Fibroblast of lung (primary cell): ENCODE measurements at regions not wholly inside any gene's neighbourhood (a gene's known extent, or its start where the extent isn't known, plus 50 kb on each side); places are given as distances from the start of the nearest gene placed in this dataset.

Source experiments
- DNase-seq, 2 donors: peaks; one replicate each; pipeline versions ENCODE4 v3.0.0 to v3.0.0-alpha.2; 2010; ENCODE audit warnings: low read depth in 2 of 2
- H2AFZ ChIP-seq: 2 replicates; pipeline ENCODE4 v1.5.1; 2012; ENCODE audit warnings: low read length, control low read depth, inconsistent platforms
- H3K27ac ChIP-seq: 2 replicates; pipeline ENCODE4 v1.5.1; 2011; ENCODE audit warnings: low read length, control low read depth; ENCODE audit not compliant: insufficient read depth
- H3K27me3 ChIP-seq: 2 replicates; pipeline ENCODE4 v1.5.1; 2011; ENCODE audit warnings: mild to moderate bottlenecking, low read length; ENCODE audit not compliant: control insufficient read depth, insufficient read depth
- H3K36me3 ChIP-seq: 2 replicates; pipeline ENCODE4 v1.5.1; 2011; ENCODE audit warnings: low read length; ENCODE audit not compliant: control insufficient read depth, insufficient read depth
- H3K4me1 ChIP-seq: 2 replicates; pipeline ENCODE4 v1.5.1; 2011; ENCODE audit warnings: low read length; ENCODE audit not compliant: control insufficient read depth, insufficient read depth; ENCODE audit errors: extremely low read depth
- H3K4me2 ChIP-seq: 2 replicates; pipeline ENCODE4 v1.5.1; 2011; ENCODE audit warnings: low read length, control low read depth; ENCODE audit not compliant: insufficient read depth; ENCODE audit errors: extremely low read depth
- H3K4me3 ChIP-seq, 4 experiments: fragments of 200-600 bp in 1 of 4; sonication (generic) in 1 of 4; replicated peaks in 1 of 4; 2 replicates each; pipeline ENCODE4 v1.5.1; 2011 to 2016; ENCODE audit warnings: low read length in 4 of 4, low read depth in 3 of 4, mild to moderate bottlenecking in 3 of 4, control low read depth in 2 of 4, inconsistent platforms in 1 of 4, mixed read lengths in 1 of 4; ENCODE audit not compliant: insufficient read depth in 1 of 4; ENCODE audit errors: control extremely low read depth in 1 of 4
- H3K79me2 ChIP-seq: 2 replicates; pipeline ENCODE4 v1.5.1; 2012; ENCODE audit warnings: mild to moderate bottlenecking, low read length, inconsistent platforms; ENCODE audit not compliant: control insufficient read depth, insufficient read depth
- H3K9ac ChIP-seq: 2 replicates; pipeline ENCODE4 v1.5.1; 2011; ENCODE audit warnings: mild to moderate bottlenecking, low read length, control low read depth; ENCODE audit not compliant: insufficient read depth
- H3K9me3 ChIP-seq: 2 replicates; pipeline ENCODE4 v1.5.1; 2012; ENCODE audit warnings: low read depth, low read length; ENCODE audit not compliant: control insufficient read depth, insufficient read depth
- H4K20me1 ChIP-seq: 2 replicates; pipeline ENCODE4 v1.5.1; 2011; ENCODE audit warnings: low read length; ENCODE audit not compliant: control insufficient read depth, insufficient read depth; ENCODE audit errors: extremely low read depth
- CTCF ChIP-seq, 2 donors: IDR thresholded peaks in 1 of 2; conservative IDR thresholded peaks in 1 of 2; 1 replicate in 1 of 2; 2 replicates in 1 of 2; pipeline ENCODE4 v1.5.1; 2011 to 2012; ENCODE audit warnings: low read length in 2 of 2, control low read depth in 1 of 2, inconsistent platforms in 1 of 2, low read depth in 1 of 2, mild to moderate bottlenecking in 1 of 2
- EZH2 ChIP-seq: IDR thresholded peaks from 2 replicates; pipeline ENCODE4 v1.5.1; 2012; ENCODE audit warnings: low read length, control low read depth, mild to moderate bottlenecking; ENCODE audit errors: missing control alignments

- Histone ChIP-seq H3K36me3 (no peaks in the 10 kb centered on the region), H2AFZ (no peak overlapping the region), H3K27ac (no peak overlapping the region), H3K4me2 (no peak overlapping the region), H3K4me1 (no peaks in the 10 kb centered on the region), H3K27me3 (no peaks in the 10 kb centered on the region), H4K20me1 (no peaks in the 10 kb centered on the region), H3K79me2 (no peaks in the 10 kb centered on the region), H3K4me3 (no peak overlapping the region), H3K9me3 (no peaks in the 10 kb centered on the region), H3K9ac (no peak overlapping the region)
- no peak for DNase-seq
- TF ChIP-seq CTCF (conservative IDR thresholded peaks at IDR 0.05 in 1 of 2, IDR thresholded peaks at IDR 0.05 in 1 of 2; ENCODE audit: low read depth in 1 of 2, low read length in 2 of 2) (no peak), EZH2 (no peak)
These were observed 145.9 kb upstream of the PCDH10 start for GRCh38 chr4:133003169-133003568.

GRCh38 chr4:133014473-133015135, 134.5 kb upstream of the PCDH10 start:
- Histone ChIP-seq H3K79me2 (no peaks in the 10 kb centered on the region), H3K27ac (no peak overlapping the region), H3K4me1 (no peaks in the 10 kb centered on the region), H2AFZ (no peak overlapping the region), H3K4me3 (no peak overlapping the region), H3K36me3 (no peaks in the 10 kb centered on the region), H4K20me1 (no peaks in the 10 kb centered on the region), H3K4me2 (no peak overlapping the region), H3K9me3 (no peaks in the 10 kb centered on the region), H3K27me3 (no peaks in the 10 kb centered on the region), H3K9ac (no peak overlapping the region)
- no peak for TF ChIP-seq CTCF (conservative IDR thresholded peaks at IDR 0.05 in 1 of 2, IDR thresholded peaks at IDR 0.05 in 1 of 2; ENCODE audit: low read depth in 1 of 2, low read length in 2 of 2)
- no peak for TF ChIP-seq EZH2
- DNase-seq: no peak

- DNase-seq: no peak
- Histone ChIP-seq H3K36me3 (no peaks in the 10 kb centered on the region), H3K4me1 (no peaks in the 10 kb centered on the region), H3K9me3 (no peaks in the 10 kb centered on the region), H3K27me3 (no peaks in the 10 kb centered on the region), H2AFZ (no peak overlapping the region), H3K4me3 (no peak overlapping the region), H3K27ac (no peak overlapping the region), H3K4me2 (no peak overlapping the region), H3K9ac (no peak overlapping the region), H3K79me2 (no peaks in the 10 kb centered on the region), H4K20me1 (no peaks in the 10 kb centered on the region)
- TF ChIP-seq CTCF (conservative IDR thresholded peaks at IDR 0.05 in 1 of 2, IDR thresholded peaks at IDR 0.05 in 1 of 2; ENCODE audit: low read depth in 1 of 2, low read length in 2 of 2): no peak
- TF ChIP-seq EZH2: no peak
These were observed 103.8 kb upstream of the PCDH10 start for GRCh38 chr4:133045288-133045687.
